AML-193 (cell line): ENCODE measurements at regions not wholly inside any gene's neighbourhood (a gene's known extent, or its start where the extent isn't known, plus 50 kb on each side); places are given as distances from the start of the nearest gene placed in this dataset.
"Not testable (repeated sequence)": the region's sequence is repeated elsewhere in the genome, so short reads cannot be mapped to it uniquely, and the experiment has no call there.

Source experiments
- DNase-seq, 2 experiments: peaks; one replicate each; lab custom pipeline; 2025; lab: John Stamatoyannopoulos, UW

DNA sequence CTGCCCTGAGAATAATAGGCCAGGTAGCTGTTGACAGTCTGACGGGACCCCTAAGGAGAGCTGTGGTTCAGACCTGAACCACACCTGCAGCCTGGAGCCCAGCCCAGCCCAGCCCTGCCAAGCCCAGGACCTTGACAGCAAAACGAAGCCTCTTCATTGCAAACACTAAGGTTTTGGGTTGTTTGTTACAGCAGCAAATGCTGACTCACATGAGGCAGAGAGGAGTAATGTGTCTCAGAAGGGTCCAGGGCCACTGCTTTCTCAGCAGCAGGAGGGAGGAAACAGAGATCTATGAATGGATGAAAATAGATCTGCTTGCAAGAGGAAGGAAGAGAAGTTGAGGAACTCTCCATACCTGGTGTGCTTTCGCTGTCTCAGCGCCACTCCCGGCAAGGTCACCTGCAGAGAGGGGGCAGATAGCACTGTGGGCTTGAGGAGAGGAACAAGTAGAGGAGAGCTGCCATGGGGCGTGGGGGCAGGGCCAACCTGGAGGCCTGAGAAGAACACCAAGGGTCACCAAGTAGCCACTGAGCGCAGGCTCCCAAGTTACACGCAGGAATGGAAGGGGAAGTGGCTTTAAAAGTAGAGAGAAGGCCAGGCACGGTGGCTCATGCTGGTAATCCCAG lies 127.2 kb downstream of the ZNF281 start:
- DNase-seq, result no peak

DNA sequence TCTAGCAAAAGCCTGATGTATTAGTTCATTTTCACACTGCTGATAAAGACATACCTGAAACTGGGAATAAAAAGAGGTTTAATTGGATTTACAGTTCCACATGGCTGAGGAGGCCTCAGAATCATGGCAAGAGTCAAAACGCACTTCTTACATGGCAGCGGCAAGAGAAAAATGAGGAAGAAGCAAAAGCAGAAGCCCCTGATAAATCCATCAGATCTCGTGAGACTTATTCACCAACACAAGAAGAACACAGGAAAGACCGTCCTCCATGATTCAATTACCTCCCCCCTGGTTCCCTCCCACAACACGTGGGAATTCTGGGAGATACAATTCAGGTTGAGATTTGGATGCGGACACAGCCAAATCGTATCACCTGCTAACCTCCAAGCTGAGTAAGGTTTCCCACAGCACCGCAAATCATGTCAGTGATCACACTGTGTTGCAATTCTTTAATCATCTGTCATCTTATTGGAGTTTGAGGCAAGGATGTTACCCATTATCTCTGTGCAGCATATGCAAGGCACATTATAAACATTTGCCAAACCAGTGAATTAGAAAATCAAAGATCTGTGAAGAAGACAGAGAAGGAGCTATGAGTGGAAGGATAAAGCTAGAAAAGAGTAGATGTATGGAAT lies 128.5 kb downstream of the ZNF281 start:
- DNase-seq, result no peak

DNA sequence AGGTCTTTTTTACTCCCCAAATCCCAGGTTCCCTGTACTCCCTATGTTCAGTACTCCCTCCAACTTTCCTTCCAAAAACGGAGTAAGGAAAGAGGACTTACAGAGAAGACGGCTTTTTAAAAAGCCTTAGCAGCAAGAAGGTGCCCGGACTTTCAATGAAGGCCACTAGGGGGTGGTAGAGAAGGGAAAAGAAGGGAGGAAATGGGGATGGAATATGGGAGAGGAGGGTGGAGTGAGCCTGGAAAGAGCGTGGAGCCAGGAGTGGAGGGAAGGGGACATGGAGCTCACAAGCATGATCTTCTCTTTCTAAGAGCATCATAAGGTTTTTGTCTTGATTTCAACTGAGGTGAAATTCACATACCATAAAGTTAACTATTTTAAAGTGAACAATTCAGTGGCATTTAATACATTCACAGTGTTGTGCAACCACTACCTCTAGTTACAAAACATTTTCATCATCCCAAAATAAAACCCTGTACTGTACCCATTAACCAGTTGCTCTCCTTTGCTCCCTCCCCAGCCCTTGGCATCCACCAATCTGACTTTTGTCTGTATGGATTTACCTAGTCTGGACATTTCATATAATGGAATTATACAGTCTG lies 129.9 kb downstream of the ZNF281 start:
- DNase-seq, result peak; percentile 25 to 51

DNA sequence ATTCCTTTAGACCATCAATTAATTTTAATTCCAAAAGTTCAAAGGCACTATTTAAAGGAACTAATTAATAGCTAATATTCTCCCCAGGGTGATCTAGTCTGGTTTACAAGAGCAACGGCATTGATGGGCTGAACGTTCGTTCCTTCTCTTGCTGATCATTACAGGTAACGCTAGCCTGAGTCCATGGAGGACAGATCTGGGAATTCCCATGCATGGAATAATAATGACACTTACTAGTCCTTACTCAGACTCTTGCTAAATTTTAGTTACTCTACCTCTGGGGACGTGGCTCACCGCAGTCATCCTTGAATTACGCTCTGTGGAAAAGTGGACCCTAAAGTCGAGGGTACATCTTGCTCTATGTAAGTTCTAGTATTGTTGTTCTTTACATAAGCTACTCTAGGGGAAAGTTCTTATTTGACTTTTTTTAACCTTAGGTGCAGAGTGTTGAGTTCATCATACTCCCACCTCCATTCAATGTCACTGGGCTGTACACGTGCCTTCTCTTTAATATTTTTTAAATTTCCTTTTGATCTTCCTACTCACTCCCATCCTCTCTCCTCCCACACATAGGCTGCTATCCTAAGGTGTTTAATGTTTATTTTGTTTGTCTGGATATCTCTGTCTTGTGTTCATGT lies 133.9 kb downstream of the ZNF281 start:
- DNase-seq, result no peak

DNA sequence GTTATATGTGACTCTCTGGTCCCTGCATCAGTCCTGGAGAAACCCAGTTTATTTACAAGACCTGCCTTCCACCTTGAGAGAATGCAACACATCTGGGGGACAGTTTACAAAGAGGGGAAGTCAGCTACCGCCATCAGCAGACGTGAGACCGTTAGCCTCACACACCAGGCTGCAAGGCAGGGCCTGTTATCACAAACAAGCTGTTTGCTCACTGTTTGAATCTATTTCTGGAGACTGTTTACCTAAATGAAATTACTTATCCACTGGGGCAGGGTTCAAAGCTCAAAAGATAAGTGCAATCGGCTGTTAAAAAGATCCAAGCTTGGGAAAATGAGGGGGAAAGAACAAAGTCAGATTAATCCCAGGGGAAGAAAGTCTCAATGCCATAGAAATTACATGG lies 134.4 kb downstream of the ZNF281 start:
- no peak for DNase-seq

DNA sequence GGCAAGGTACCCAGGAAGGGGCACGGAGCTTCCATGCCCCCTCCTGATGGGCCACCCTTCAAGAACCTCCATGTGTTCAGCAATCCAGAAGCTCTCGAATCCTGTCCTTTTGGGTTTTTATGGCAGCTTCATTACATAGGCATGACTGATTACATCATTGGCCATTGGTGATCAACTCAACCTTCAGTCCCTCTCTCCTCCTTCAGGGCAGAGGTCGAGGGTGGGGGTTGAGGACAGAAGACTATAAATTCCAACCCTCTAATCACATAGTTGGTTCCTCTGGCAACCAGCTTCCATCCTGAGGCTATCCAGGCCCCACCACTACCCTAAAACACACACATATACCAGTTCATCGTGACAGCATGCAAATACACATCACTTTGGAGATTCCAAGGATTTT lies 135.7 kb downstream of the ZNF281 start:
- DNase-seq, result no peak

DNA sequence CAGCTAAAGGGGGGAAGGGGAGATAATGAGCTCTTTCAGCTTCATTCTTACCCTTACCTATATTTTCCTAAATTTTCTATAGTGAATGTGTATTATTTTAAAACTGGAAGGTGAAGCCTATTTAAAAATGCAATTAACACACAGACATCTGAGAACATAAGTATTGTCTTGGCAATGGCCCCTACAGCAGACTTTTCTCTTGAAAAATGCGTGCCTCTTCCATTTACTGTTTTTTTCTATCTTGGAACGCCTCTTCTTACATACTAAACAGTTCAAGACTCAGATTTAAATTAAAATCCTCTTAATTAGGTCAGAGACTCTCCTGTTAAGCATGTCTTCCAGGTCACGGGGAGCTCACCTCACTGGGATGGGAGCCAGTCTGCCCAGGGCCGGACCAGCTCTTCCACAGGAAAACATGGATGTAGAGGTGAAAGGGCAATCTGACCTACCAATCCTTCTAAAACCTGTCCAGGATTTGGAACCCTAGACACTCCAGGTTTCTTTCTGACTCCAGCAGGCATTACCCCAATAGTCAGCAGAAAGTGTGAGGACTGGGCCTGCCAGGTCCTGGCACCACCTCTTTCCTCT lies 137.3 kb downstream of the ZNF281 start:
- no peak for DNase-seq

DNA sequence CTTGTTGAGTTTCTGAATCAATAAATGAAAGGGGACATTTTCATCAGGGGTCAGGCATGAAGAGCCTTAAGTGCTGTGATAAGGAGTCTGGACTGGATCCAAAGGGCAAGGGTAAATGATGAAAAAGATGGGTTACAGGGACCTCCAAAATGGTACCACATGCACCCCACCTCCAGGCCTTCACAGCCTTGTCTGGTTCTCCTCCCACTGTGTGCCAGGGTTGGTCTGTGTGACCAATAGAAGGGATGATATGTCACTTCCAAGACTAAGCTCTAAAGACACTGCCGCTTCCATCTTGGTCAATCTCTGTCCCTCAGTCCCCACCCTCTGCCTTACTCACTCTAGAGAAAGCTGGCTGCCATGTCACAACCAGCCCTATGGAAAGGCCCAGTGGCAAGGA lies 140.6 kb downstream of the ZNF281 start:
- no peak for DNase-seq

DNA sequence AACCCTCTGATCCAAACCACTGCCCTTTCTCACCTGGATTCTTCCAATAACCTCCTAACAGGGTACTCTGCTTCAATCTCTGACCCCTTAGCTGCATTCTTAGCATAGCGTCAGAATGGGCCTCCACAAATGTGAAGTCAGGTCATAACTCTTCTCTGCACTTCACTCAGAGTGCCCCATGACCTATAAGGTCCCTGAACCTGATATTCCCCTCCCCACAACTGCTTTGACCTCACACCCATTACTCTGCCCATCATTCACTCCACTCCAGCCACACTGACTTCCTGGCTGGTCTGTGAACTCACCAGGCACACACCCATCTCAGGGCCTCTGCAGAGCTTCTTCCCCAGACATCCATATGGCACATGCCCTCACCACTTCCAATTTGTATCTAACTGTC lies 141.9 kb downstream of the ZNF281 start:
- no peak for DNase-seq

DNA sequence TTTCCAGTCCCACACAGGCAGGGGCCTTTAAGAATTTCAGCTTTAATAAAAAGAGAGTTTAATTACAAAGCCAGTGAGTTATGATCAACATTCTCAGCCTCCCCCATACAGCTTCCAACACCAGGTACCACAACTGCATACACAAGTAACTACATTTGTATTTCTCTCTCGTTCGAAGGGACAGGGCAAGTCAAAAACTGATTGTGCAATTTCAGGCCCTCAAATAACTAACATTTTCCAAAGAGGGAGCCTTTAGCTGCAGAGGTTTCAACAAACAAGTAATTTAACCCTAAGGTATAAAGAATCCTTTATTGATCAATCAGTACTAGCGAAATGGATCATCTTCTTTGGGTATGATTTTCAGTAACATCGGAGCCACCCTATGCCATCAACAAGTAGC lies 142.4 kb downstream of the ZNF281 start:
- DNase-seq, result no peak

DNA sequence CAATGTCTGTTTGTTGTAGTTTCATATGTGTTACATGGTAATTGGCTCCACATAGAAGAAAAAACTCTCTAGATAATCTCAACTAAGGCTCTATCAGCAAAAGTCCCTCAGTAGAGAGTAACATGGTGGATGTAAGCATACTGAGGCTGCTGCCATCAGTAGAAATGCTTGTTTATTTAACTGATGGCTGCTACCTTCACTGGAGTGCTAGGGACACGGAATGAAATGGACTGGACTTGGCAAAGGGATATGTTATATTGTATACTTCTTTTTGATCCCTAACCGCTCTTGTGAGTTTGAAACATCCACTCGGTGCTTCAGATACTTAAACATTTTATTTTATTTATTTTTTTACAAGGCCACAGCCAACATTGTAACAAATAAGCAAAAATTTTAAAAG lies 143.0 kb downstream of the ZNF281 start:
- no peak for DNase-seq

DNA sequence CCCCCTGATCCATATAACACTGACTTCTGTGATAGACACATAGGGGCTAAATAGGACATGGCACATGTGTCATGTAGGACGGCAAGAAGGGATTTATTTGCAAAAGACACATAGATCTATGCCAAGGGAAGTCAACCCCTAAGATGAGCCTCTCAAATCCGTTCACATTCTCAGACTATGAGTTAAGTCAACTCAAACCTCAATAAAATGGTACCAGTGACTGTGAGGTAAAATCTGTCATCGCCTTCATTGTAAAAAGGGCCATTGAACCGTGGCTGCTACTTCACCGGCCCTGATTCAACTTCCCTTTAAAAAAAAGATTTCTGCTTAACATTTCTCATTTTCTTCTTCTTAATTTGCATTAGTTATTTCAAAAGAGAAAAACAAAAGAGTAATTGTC lies 144.0 kb downstream of the ZNF281 start:
- DNase-seq, result no peak

DNA sequence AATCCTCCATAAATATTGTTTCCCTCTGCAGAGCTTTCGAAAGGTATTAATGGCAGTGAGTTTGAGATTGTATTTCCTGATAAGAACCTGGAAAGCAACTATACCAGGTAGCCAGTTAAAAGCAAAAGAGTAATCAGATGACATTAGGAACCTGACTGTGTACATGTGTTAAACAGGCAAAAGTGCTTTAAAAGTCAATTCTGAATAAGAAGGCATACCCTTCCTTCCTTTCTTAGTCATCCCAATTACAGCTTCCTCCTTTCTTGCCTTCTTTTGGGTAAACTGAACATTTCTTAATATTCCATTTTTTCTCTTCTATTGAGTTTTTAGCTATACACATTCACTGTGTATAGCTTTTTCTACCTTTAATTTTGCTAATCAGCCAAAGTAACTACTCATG lies 144.7 kb downstream of the ZNF281 start:
- peak; percentile 4 to 6 for DNase-seq

DNA sequence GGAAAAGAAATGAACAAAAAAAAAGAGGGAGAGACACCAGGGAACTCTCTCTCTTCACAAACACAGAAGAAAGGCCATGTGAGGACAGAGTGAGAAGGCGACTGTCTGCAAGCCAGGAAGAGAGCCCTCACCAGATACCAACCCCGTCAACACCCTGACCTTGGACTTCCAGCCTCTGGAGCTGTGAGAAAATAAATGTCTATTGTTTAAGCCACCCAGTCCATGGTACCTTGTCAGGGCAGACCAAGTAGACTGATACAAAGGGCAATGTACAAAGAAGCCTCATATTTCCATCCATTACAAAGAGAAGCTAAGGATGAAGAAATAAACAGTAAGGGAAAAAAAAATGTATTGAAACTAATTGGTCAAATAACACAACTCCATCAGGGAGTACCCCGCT lies 146.6 kb downstream of the ZNF281 start:
- DNase-seq, result no peak

DNA sequence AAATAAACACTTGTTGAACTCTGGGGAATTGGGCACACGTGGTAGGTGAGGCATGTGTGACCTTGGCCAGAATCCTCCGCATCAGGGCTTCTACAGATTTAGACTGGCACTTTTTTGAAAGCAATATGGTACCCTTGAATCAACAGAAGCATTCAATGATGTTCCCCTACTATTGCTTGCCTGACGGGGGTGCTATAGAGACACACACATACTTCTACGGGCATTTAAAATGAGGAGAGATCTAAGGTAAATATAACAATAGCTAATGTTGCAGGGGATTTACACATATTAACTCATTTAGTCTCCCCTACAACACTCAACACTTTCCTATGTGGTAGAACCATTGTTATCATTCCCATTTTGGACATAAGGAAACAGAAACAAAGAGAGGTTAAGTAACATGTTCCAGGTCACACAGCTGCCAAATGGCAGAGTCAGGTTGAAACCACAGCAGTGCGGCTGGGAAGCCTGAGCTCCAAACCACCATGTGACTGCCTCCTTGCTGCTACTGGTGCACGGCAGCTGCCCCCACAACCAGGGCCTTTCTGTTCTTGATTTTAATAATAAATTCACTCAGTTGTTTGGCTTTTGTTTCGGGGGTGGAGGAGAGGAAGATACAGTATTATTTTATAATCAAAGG lies 147.4 kb downstream of the ZNF281 start:
- DNase-seq, result no peak

DNA sequence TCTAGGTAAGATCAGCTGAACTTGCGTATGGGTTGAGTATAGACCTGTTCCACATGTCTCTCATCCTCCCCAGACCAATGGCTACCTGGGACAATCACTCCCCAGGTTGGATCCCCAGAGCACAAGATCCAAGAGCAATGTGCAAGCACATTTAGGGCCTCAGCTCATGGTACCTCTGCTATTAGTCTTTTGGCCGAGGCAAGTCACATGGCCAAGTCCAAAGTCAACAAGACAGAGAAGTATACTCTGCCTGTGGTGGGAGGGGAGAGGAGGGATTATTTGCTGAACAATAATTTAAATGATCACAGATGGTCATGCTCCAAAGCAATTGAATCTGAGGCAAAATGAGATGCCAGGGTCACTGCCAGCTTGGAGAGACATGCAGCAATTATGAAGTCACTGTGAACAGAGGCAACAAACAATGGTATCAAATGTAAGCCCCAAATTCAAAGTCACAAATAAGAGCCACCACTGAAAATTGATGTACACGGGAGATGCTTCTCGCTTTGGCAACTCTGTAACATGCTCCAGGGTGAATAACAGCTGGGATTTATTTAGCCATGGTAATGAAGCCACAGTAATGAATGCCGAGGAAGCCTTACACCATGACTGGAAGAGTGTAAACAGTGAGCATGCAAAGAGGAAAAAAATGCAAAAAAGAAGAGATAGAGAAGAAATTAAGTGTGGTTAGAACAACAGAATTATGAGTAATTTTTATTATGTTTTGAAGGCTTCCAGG lies 149.1 kb downstream of the ZNF281 start:
- no peak for DNase-seq

DNA sequence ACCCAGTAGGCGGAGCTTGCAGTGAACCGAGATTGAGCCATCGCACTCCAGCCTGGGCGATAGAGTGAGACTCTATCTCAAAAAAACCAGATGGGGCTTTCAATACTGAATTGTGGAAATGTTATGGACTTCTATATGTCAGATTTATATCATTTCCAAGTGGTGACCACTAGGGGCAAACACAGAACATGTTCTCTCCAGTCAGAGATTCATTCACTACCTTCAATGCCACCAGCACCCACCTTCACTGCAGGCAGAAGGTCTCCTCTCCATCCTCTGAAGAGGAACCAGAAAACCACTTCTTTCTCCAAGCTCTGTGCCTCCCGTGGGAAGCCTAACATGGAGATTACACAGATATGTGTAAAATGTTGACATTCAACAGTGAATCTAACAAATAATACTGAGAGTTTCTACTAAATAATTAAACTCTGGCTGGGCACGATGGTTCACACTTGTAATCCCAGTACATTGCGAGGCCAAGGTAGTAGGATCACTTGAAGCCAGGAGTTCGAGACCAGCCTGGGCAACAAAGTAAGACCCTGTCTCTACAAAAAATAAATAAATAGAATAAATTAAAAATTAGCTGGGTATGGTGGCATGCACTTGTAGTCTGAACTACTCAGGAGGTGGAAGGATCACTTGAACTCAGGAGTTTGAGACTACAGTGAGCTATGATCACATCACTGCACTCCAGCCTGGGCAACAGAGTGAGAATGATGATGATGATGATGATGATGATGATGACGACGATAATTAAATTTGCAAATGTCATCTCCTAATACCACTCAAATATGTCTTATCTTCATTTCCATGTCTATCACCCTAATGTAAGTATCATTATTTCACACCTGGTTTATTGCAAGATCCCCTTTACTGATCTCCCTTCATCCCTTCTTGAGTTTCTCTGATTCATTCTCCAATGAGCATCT lies 151.1 kb downstream of the ZNF281 start:
- DNase-seq, result peak; percentile 35 to 41

DNA sequence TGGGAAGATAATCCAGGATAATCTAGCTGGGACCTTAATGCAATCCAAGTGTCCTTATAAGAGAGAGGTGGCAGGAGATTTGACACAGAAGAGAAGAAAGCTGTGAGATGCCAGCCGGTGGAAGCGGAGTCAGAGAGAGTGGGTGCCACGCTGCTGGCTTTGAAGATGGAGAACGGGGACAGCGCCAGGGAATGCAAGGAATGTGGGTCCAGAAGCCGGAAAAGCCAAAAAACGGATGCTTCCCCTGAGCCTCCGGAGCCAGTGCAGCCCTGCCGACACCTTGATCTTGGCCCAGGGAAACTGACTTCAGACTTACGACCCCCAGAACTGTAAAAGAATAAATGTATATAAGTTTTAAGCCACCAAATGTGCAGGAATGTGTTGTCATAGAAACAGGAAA lies 152.6 kb downstream of the ZNF281 start:
- DNase-seq, result no peak

DNA sequence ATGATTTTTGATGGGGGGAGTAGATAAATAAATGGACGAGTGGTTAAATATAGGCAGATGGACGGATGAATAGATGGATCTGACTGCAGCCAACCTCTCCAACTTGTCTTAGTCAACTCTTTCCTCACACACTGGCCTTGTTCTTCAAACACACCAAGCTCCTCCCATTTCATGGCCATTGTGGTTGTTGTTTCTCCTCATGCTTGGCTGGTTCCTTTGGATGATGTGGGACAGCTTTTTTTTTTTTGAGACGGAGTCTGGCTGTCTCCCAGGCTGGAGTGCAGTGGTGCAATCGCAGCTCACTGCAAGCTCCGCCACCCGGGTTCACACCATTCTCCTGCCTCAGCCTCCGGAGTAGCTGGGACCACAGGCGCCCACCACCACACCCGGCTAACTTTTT lies 155.2 kb downstream of the ZNF281 start:
- not testable (repeated sequence) for DNase-seq

DNA sequence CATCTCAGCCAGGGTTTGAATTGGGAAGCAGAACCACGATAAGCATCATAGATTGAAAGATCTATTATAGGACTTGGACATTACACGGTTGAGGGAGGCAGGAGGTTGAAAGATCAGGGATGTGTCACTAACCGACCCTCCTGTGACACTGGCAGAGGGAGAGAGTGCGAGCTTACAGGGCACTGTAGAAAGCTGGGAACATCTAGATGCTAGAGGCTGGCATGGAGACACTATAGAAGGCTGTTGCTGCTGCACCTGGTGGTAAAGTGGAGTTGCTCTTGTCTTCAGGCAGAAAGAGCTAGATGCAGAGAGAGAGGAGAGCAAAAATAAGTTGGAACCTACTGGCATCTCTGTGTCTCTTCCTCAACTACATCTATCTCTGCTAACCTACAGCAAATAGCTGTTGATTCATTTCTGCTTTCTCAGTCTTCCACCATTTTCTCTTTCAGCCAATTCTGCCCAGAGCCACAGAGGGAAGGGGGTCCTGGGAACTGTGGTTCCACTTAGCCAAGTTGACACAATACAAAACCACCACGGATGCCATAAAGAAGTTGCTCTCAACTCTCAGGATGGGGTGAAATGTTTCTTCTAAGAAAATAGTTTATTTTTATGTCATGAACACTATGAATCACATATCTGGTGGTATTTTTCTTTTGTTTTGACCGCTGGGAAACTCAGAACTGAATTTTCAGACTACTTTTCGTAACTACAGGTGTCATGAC lies 155.9 kb downstream of the ZNF281 start:
- DNase-seq, result no peak
